H1 (cell line): ENCODE measurements at regions not wholly inside any gene's neighbourhood (a gene's known extent, or its start where the extent isn't known, plus 50 kb on each side); places are given as distances from the start of the nearest gene placed in this dataset.

ENCODE experiments used
- CTCF ChIA-PET: fragments of 300-600 bp; sonication (Branson Sonifier 250); formaldehyde crosslinking; loops from one replicate; lab custom pipeline; 2021; ENCODE audit not compliant: partially characterized antibody; lab: Charles Lee
- POLR2A ChIA-PET: fragments of 300-600 bp; sonication (Branson Sonifier 250); formaldehyde crosslinking; loops from one replicate; lab custom pipeline; 2021; ENCODE audit warnings: inconsistent platforms; ENCODE audit not compliant: partially characterized antibody; lab: Charles Lee
- DNase-seq, 2 experiments: peaks; one replicate each; pipeline versions ENCODE4 v3.0.0 to v3.0.0-alpha.2; 2010 to 2022; ENCODE audit warnings: low spot score in 2 of 2, low read depth in 1 of 2, mixed read lengths in 1 of 2
- FAIRE-seq: peaks from 2 replicates; lab custom pipeline; 2011; peaks lifted over from hg19 to GRCh38; lab: Jason Lieb, UNC
- H2AFZ ChIP-seq: 2 replicates; pipeline ENCODE4 v1.8.1; 2012; ENCODE audit warnings: low read length, inconsistent platforms
- H2AK5ac ChIP-seq: 2 replicates; pipeline ENCODE4 v1.6.1; 2013; ENCODE audit warnings: low read depth, low read length
- H2BK120ac ChIP-seq: replicated peaks from 2 replicates; pipeline ENCODE3; 2013; ENCODE audit warnings: low read depth, low read length, inconsistent platforms
- H2BK12ac ChIP-seq: 2 replicates; pipeline ENCODE4 v1.6.1; 2013; ENCODE audit warnings: low read depth, low read length
- H2BK15ac ChIP-seq: 2 replicates; pipeline ENCODE4 v1.6.1; 2013; ENCODE audit warnings: low read length
- H2BK20ac ChIP-seq: 2 replicates; pipeline ENCODE4 v1.6.1; 2013; ENCODE audit warnings: low read length
- H2BK5ac ChIP-seq: 2 replicates; pipeline ENCODE4 v1.6.1; 2013; ENCODE audit warnings: low read depth, low read length
- H3K14ac ChIP-seq: 2 replicates; pipeline ENCODE4 v1.6.1; 2013; ENCODE audit warnings: inconsistent platforms; ENCODE audit not compliant: insufficient read length
- H3K18ac ChIP-seq: 2 replicates; pipeline ENCODE4 v1.6.1; 2013; ENCODE audit warnings: low read length; ENCODE audit errors: extremely low read depth
- H3K23ac ChIP-seq: 2 replicates; pipeline ENCODE4 v1.6.1; 2013; ENCODE audit warnings: inconsistent platforms; ENCODE audit not compliant: insufficient read length
- H3K23me2 ChIP-seq: 2 replicates; pipeline ENCODE4 v1.6.1; 2013; ENCODE audit warnings: low read depth, low read length
- H3K27ac ChIP-seq: 2 replicates; pipeline ENCODE4 v1.6.1; 2011; ENCODE audit warnings: low read depth, low read length, inconsistent platforms
- H3K27me3 ChIP-seq, 4 experiments: replicated peaks in 1 of 4; 1 replicate in 1 of 4; 2 replicates in 3 of 4; pipeline versions ENCODE4 v1.6.1 to v1.8.1; 2011 to 2013; ENCODE audit warnings: low read length in 3 of 4, mild to moderate bottlenecking in 3 of 4, inconsistent platforms in 2 of 4, mixed read lengths in 2 of 4, moderate library complexity in 1 of 4; ENCODE audit not compliant: control insufficient read depth in 3 of 4, insufficient read depth in 3 of 4; ENCODE audit errors: extremely low read depth in 1 of 4
- H3K36me3 ChIP-seq, 4 experiments: 2 replicates each; pipeline versions ENCODE4 v1.6.1 to v1.8.1; 2011 to 2013; ENCODE audit warnings: mild to moderate bottlenecking in 4 of 4, low read length in 3 of 4, moderate library complexity in 2 of 4, control low read depth in 1 of 4, inconsistent platforms in 1 of 4; ENCODE audit not compliant: insufficient read depth in 4 of 4, control insufficient read depth in 2 of 4
- H3K4ac ChIP-seq: replicated peaks from 2 replicates; pipeline ENCODE3; 2013; ENCODE audit warnings: low read length, low read depth, mixed read lengths, inconsistent platforms; ENCODE audit not compliant: insufficient read length
- H3K4me1 ChIP-seq, 4 experiments: replicated peaks in 1 of 4; 1 replicate in 1 of 4; 2 replicates in 3 of 4; pipeline versions ENCODE4 v1.6.1 to v1.8.1; 2011 to 2013; ENCODE audit warnings: low read length in 3 of 4, inconsistent platforms in 2 of 4, mixed read lengths in 1 of 4; ENCODE audit not compliant: insufficient read depth in 4 of 4, control insufficient read depth in 3 of 4
- H3K4me2 ChIP-seq, 2 experiments: 2 replicates each; pipeline versions ENCODE4 v1.6.1 to v1.8.1; 2011 to 2013; ENCODE audit warnings: low read depth in 2 of 2, low read length in 2 of 2, control low read depth in 1 of 2, inconsistent platforms in 1 of 2, mild to moderate bottlenecking in 1 of 2; ENCODE audit not compliant: insufficient read depth in 1 of 2
- H3K4me3 ChIP-seq, 4 experiments: fragments of 200-600, 300-600 bp in 1 of 4; sonication (generic), shearing (Covaris generic), sonication (Bioruptor Twin) in 1 of 4; 2 replicates each; pipeline versions ENCODE4 v1.5.1 to v1.8.1; 2011 to 2016; ENCODE audit warnings: low read length in 4 of 4, low read depth in 3 of 4, control low read depth in 2 of 4, inconsistent platforms in 2 of 4, mild to moderate bottlenecking in 2 of 4, mixed read lengths in 1 of 4, moderate library complexity in 1 of 4; ENCODE audit not compliant: insufficient read depth in 2 of 4; ENCODE audit errors: extremely low read depth in 1 of 4
- H3K56ac ChIP-seq: replicated peaks from 2 replicates; pipeline ENCODE3; 2013; ENCODE audit warnings: low read depth, mild to moderate bottlenecking, mixed read lengths, low read length, inconsistent platforms; ENCODE audit not compliant: insufficient read length
- H3K79me1 ChIP-seq: 2 replicates; pipeline ENCODE4 v1.6.1; 2013; ENCODE audit warnings: low read depth, low read length, control low read depth
- H3K79me2 ChIP-seq, 2 experiments: 2 replicates each; pipeline versions ENCODE4 v1.6.1 to v1.8.1; 2012 to 2013; ENCODE audit warnings: low read length in 2 of 2, mild to moderate bottlenecking in 2 of 2, inconsistent platforms in 1 of 2; ENCODE audit not compliant: insufficient read depth in 2 of 2, control insufficient read depth in 1 of 2
- H3K9ac ChIP-seq, 4 experiments: replicated peaks in 1 of 4; 1 replicate in 1 of 4; 2 replicates in 3 of 4; pipeline versions ENCODE4 v1.6.1 to v1.8.1; 2011 to 2013; ENCODE audit warnings: low read depth in 3 of 4, low read length in 3 of 4, control low read depth in 2 of 4, mild to moderate bottlenecking in 2 of 4, moderate library complexity in 2 of 4, inconsistent platforms in 1 of 4; ENCODE audit errors: extremely low read depth in 1 of 4
- H3K9me3 ChIP-seq, 2 experiments: 2 replicates each; pipeline versions ENCODE4 v1.6.1 to v1.8.1; 2012 to 2013; ENCODE audit warnings: mild to moderate bottlenecking in 2 of 2, moderate library complexity in 2 of 2, control low read depth in 1 of 2, inconsistent platforms in 1 of 2, low read depth in 1 of 2, low read length in 1 of 2, mixed read lengths in 1 of 2; ENCODE audit not compliant: insufficient read depth in 2 of 2
- H4K20me1 ChIP-seq, 2 experiments: replicated peaks in 1 of 2; 2 replicates each; pipeline versions ENCODE3 to v1.8.1; 2011 to 2013; ENCODE audit warnings: inconsistent platforms in 2 of 2, low read length in 2 of 2, mild to moderate bottlenecking in 1 of 2; ENCODE audit not compliant: insufficient read depth in 2 of 2, control insufficient read depth in 1 of 2
- H4K5ac ChIP-seq: 2 replicates; pipeline ENCODE4 v1.6.1; 2013; ENCODE audit warnings: low read length, low read depth, mixed read lengths, inconsistent platforms; ENCODE audit not compliant: insufficient read length
- H4K8ac ChIP-seq: 2 replicates; pipeline ENCODE4 v1.8.0; 2013; ENCODE audit warnings: mild to moderate bottlenecking, moderate library complexity, low read length, inconsistent platforms; ENCODE audit not compliant: insufficient read depth; ENCODE audit errors: extremely low read depth
- H4K91ac ChIP-seq: replicated peaks from 2 replicates; pipeline ENCODE3; 2013; ENCODE audit warnings: low read length, mixed read lengths, inconsistent platforms; ENCODE audit not compliant: insufficient read length
- ASH2L ChIP-seq: fragments of 200-600, 300-600 bp; sonication (generic); IDR thresholded peaks from one replicate; pipeline ENCODE4 v1.7.1; 2017; ENCODE audit warnings: low read length
- BACH1 ChIP-seq: IDR thresholded peaks from 2 replicates; pipeline ENCODE4 v1.6.1; 2012; ENCODE audit warnings: low read length, improper control_type of control experiment
- CHD2 ChIP-seq: IDR thresholded peaks from 2 replicates; pipeline ENCODE4 v1.6.1; 2012; ENCODE audit warnings: low read length, improper control_type of control experiment
- EP300 ChIP-seq, 2 experiments: IDR thresholded peaks; 1 replicate in 1 of 2; 2 replicates in 1 of 2; pipeline ENCODE4 v1.6.1; 2011 to 2012; ENCODE audit warnings: low read depth in 2 of 2, low read length in 2 of 2, mild to moderate bottlenecking in 2 of 2, borderline replicate concordance in 1 of 2, inconsistent platforms in 1 of 2, moderate library complexity in 1 of 2
- KDM4A ChIP-seq: IDR thresholded peaks from one replicate; pipeline ENCODE4 v1.7.1; 2012; ENCODE audit warnings: low read depth, mild to moderate bottlenecking, moderate library complexity, low read length, inconsistent platforms; ENCODE audit not compliant: severe bottlenecking
- NANOG ChIP-seq: IDR thresholded peaks from 2 replicates; pipeline ENCODE4 v1.6.1; 2011; ENCODE audit warnings: low read length, low read depth, mild to moderate bottlenecking, inconsistent platforms; ENCODE audit not compliant: insufficient read depth, poor library complexity, severe bottlenecking
- POU5F1 ChIP-seq: IDR thresholded peaks from 2 replicates; pipeline ENCODE4 v1.6.1; 2011; ENCODE audit warnings: low read depth, mild to moderate bottlenecking, low read length, moderate library complexity
- SIX5 ChIP-seq: IDR thresholded peaks from 2 replicates; pipeline ENCODE4 v1.6.1; 2011; ENCODE audit warnings: mild to moderate bottlenecking, low read depth, low read length
- SUZ12 ChIP-seq: fragments of 200-600 bp; sonication (generic); IDR thresholded peaks from 2 replicates; pipeline ENCODE4 v1.6.1; 2012; ENCODE audit warnings: mild to moderate bottlenecking, inconsistent platforms, low read length, moderate library complexity, mixed read lengths
- WGBS, 2 experiments: shearing (Covaris generic) in 1 of 2; methylation state at CpG; one replicate each; pipeline versions ENCODE4 v1.1.6 to v1.1.7; 2013 to 2015; ENCODE audit warnings: low lambda C conversion rate in 2 of 2, mixed read lengths in 2 of 2, inconsistent platforms in 1 of 2, low coverage in 1 of 2, missing lambda C conversion rate in 1 of 2; ENCODE audit not compliant: insufficient replicate concordance in 2 of 2, insufficient coverage in 1 of 2, insufficient read length in 1 of 2; ENCODE audit errors: extremely low coverage in 1 of 2, missing lambda C conversion rate in 1 of 2; 5-methylcytosine and 5-hydroxymethylcytosine counted together

DNA sequence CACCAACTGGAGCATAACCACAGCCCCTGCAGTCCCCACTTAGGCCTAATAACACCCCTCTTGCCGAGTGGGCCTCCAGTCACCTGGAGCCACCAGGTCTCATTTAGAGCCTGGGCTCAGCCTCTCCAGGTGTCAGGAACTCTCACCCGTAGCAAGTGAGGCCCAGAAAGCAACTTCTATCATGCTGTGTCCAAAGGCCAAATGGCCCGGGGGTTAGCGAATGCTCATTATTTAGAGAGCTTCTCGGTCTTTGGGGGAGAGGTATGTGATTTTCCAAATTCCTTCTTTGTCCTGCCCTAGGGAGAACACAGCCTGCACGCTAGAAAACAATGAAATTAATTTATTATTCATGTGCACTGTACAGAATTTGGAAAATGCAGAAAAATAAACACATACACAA, 109.9 kb upstream of the PTPRM start:
- no peak overlapping the region for H3K4ac ChIP-seq
- POLR2A ChIA-PET = interaction anchor here (0.7 kb wide), 1 partner anchor 10 kb away, joined by 3 read pairs; no protein-coding TSS in a partner anchor
- FAIRE-seq = no peak
- H4K91ac ChIP-seq = no peak overlapping the region
- no peak overlapping the region for H2BK15ac ChIP-seq
- H3K27me3 ChIP-seq = no peaks in the 10 kb centered on the region
- no peaks in the 10 kb centered on the region for H3K23me2 ChIP-seq
- no peak overlapping the region for H4K8ac ChIP-seq
- H3K27ac ChIP-seq = no peak overlapping the region
- CTCF ChIA-PET = interaction anchor here (0.8 to 2.3 kb wide), 2 partner anchors 64 to 109 kb away, joined by 3 to 6 read pairs; partner anchors contain the start of gene PTPRM
- H3K23ac ChIP-seq = no peak overlapping the region
- H3K4me2 ChIP-seq = no peak overlapping the region
- no peaks in the 10 kb centered on the region for H4K20me1 ChIP-seq
- H2BK120ac ChIP-seq = no peak overlapping the region
- H3K56ac ChIP-seq = no peak overlapping the region
- no peak overlapping the region for H3K9ac ChIP-seq
- no peak overlapping the region for H4K5ac ChIP-seq
- no peaks in the 10 kb centered on the region for H3K79me2 ChIP-seq
- DNase-seq = no peak
- no peak overlapping the region for H2BK12ac ChIP-seq
- no peak overlapping the region for H2BK20ac ChIP-seq
- no peaks in the 10 kb centered on the region for H3K79me1 ChIP-seq
- H2AK5ac ChIP-seq = no peak overlapping the region
- H2AFZ ChIP-seq = no peak overlapping the region
- H2BK5ac ChIP-seq = no peak overlapping the region
- H3K18ac ChIP-seq = no peak overlapping the region
- 86% methylated on average over 6 of the region's 6 CpGs; no CpG with 5 or more reads in 1 of the 2 experiments for WGBS, 2 experiments
- H3K4me1 ChIP-seq = peaks cover 0 to 7% (median 0%) of the 10 kb centered on the region in 4 experiments; a peak in 3 of 7 replicates
- H3K9me3 ChIP-seq = no peaks in the 10 kb centered on the region
- no peak overlapping the region for H3K4me3 ChIP-seq
- no peaks in the 10 kb centered on the region for H3K36me3 ChIP-seq
- H3K14ac ChIP-seq = no peak overlapping the region
- TF ChIP-seq CHD2 (no peak), SUZ12 (no peak), KDM4A (no peak), NANOG (no peak), POU5F1 (no peak), EP300 (IDR thresholded peaks at IDR 0.05; ENCODE audit: borderline replicate concordance in 1 of 2, low read depth in 2 of 2, low read length in 2 of 2) (no peak), BACH1 (no peak), SIX5 (no peak), ASH2L (no peak)
